ENCODE measurements at regions not wholly inside any gene's neighbourhood (a gene's known extent, or its start where the extent isn't known, plus 50 kb on each side); places are given as distances from the start of the nearest gene placed in this dataset.

DNA sequence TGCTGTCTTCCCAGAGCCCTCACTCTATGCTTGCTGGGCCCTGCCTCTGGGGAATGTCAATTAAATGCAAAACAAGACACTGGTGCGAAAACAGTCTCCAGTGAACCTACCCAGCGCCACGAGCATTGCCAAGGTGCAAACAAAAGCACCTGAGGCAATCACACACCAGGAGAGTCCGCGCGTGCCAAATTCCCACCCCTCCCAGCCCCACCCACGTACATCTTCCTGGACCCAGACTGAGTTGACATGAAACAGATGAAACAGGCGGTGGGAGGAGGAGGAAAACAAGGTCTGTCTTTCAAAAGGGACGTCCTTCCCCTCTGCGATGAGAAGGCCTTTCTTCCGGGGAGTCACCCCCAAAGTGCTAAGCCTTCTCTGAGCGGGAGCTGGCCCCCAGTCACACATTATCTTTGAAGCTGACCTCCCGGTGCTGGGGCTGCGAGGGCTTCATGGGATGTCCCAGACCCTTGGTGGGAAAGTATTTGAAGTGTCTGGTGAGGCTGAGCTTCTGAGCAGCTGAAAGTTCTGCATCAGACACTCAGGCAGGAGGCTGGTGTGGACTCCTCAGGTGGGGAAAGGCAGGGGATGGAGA, 200.4 kb downstream of the AXIN2 start:
- H3K9ac ChIP-seq (ENCODE audit: low read length): no peak overlapping the region
- no peaks in the 10 kb centered on the region for H3K36me3 ChIP-seq (replicated peaks; ENCODE audit: insufficient read depth, low read length)
- no peaks in the 10 kb centered on the region for H3K27me3 ChIP-seq (replicated peaks; ENCODE audit: insufficient read depth, low read length)
- TF ChIP-seq EZH2phosphoT487 (IDR thresholded peaks at IDR 0.05; ENCODE audit: low read length) (no peak), EZH2 (optimal IDR thresholded peaks at IDR 0.05; ENCODE audit: low read depth, low read length) (no peak)
- TF ChIP-seq, protein P1, sequence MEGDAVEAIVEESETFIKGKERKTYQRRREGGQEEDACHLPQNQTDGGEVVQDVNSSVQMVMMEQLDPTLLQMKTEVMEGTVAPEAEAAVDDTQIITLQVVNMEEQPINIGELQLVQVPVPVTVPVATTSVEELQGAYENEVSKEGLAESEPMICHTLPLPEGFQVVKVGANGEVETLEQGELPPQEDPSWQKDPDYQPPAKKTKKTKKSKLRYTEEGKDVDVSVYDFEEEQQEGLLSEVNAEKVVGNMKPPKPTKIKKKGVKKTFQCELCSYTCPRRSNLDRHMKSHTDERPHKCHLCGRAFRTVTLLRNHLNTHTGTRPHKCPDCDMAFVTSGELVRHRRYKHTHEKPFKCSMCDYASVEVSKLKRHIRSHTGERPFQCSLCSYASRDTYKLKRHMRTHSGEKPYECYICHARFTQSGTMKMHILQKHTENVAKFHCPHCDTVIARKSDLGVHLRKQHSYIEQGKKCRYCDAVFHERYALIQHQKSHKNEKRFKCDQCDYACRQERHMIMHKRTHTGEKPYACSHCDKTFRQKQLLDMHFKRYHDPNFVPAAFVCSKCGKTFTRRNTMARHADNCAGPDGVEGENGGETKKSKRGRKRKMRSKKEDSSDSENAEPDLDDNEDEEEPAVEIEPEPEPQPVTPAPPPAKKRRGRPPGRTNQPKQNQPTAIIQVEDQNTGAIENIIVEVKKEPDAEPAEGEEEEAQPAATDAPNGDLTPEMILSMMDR (IDR thresholded peaks at IDR 0.05; ENCODE audit: low read length): no peak
- H4K20me1 ChIP-seq (ENCODE audit: insufficient read depth, low read length): no peaks in the 10 kb centered on the region
- no peaks in the 10 kb centered on the region for H3F3A ChIP-seq (ENCODE audit: insufficient read depth, low read length)
- no peak overlapping the region for H3K27ac ChIP-seq (ENCODE audit: low read length)
- H3K4me1 ChIP-seq (ENCODE audit: low read length): no peaks in the 10 kb centered on the region
- no peaks in the 10 kb centered on the region for H3K79me2 ChIP-seq (ENCODE audit: low read length)
- H2AFZ ChIP-seq (ENCODE audit: low read length): no peak overlapping the region
- no peak for DNase-seq
- H3K9me2 ChIP-seq (replicated peaks; ENCODE audit: insufficient read depth, low read length): no peaks in the 10 kb centered on the region
- no peak overlapping the region for H3K4me3 ChIP-seq (ENCODE audit: low read length)
- H3K9me3 ChIP-seq (replicated peaks; ENCODE audit: insufficient read depth, low read length): no peaks in the 10 kb centered on the region
- no peak overlapping the region for H3K4me2 ChIP-seq (ENCODE audit: low read depth, low read length)

DNA sequence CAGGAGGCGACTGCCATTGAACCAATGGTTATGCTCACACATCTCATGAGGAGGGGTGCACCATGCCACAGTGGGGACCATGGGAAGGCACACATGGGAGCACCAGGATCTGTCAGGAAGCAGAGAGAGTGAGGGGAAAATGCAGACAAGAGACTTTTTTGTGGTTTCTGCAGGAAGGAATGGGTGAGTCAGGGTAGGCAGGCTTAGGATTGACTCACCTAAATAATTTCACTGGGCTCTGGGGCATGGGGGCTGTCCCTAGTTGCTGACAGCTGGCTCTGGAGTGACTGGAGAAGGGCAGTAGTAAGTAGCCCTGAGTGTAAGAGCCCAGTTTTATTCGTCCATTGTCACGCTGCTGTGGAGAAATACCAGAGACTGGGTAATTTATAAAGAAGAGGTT, 202.4 kb downstream of the AXIN2 start:
- Histone ChIP-seq H3K4me2 (ENCODE audit: low read depth, low read length) (no peak overlapping the region), H3K9ac (ENCODE audit: low read length) (no peak overlapping the region), H3K4me3 (ENCODE audit: low read length) (no peak overlapping the region), H2AFZ (ENCODE audit: low read length) (no peak overlapping the region), H3K79me2 (ENCODE audit: low read length) (no peaks in the 10 kb centered on the region), H3K9me2 (replicated peaks; ENCODE audit: insufficient read depth, low read length) (no peaks in the 10 kb centered on the region), H3K9me3 (replicated peaks; ENCODE audit: insufficient read depth, low read length) (no peaks in the 10 kb centered on the region), H3K36me3 (replicated peaks; ENCODE audit: insufficient read depth, low read length) (no peaks in the 10 kb centered on the region), H3K4me1 (ENCODE audit: low read length) (no peaks in the 10 kb centered on the region), H3K27ac (ENCODE audit: low read length) (no peak overlapping the region), H4K20me1 (ENCODE audit: insufficient read depth, low read length) (no peaks in the 10 kb centered on the region), H3K27me3 (replicated peaks; ENCODE audit: insufficient read depth, low read length) (no peaks in the 10 kb centered on the region), H3F3A (ENCODE audit: insufficient read depth, low read length) (no peaks in the 10 kb centered on the region)
- TF ChIP-seq EZH2phosphoT487 (IDR thresholded peaks at IDR 0.05; ENCODE audit: low read length): no peak
- TF ChIP-seq, protein P1 (IDR thresholded peaks at IDR 0.05; ENCODE audit: low read length): no peak
- no peak for TF ChIP-seq EZH2 (optimal IDR thresholded peaks at IDR 0.05; ENCODE audit: low read depth, low read length)
- DNase-seq: no peak

- no peak overlapping the region for H2AFZ ChIP-seq (ENCODE audit: low read length)
- H3K27ac ChIP-seq (ENCODE audit: low read length): no peak overlapping the region
- H3K9me2 ChIP-seq (replicated peaks; ENCODE audit: insufficient read depth, low read length): no peaks in the 10 kb centered on the region
- no peaks in the 10 kb centered on the region for H3K27me3 ChIP-seq (replicated peaks; ENCODE audit: insufficient read depth, low read length)
- DNase-seq: no peak
- no peaks in the 10 kb centered on the region for H3K4me1 ChIP-seq (ENCODE audit: low read length)
- H3K4me3 ChIP-seq (ENCODE audit: low read length): no peak overlapping the region
- no peaks in the 10 kb centered on the region for H3F3A ChIP-seq (ENCODE audit: insufficient read depth, low read length)
- H3K79me2 ChIP-seq (ENCODE audit: low read length): no peaks in the 10 kb centered on the region
- H4K20me1 ChIP-seq (ENCODE audit: insufficient read depth, low read length): no peaks in the 10 kb centered on the region
- H3K36me3 ChIP-seq (replicated peaks; ENCODE audit: insufficient read depth, low read length): no peaks in the 10 kb centered on the region
- TF ChIP-seq EZH2phosphoT487 (IDR thresholded peaks at IDR 0.05; ENCODE audit: low read length): no peak
- TF ChIP-seq, protein P1 (IDR thresholded peaks at IDR 0.05; ENCODE audit: low read length): no peak
- TF ChIP-seq EZH2 (optimal IDR thresholded peaks at IDR 0.05; ENCODE audit: low read depth, low read length): no peak
- no peak overlapping the region for H3K4me2 ChIP-seq (ENCODE audit: low read depth, low read length)
- no peak overlapping the region for H3K9ac ChIP-seq (ENCODE audit: low read length)
- no peaks in the 10 kb centered on the region; the same call in 1 of the 2 replicates for H3K9me3 ChIP-seq (replicated peaks; ENCODE audit: insufficient read depth, low read length)
Measured at GRCh38 chr17:65356536-65356935, 204.9 kb downstream of the AXIN2 start.
